ENCODE measurements at regions not wholly inside any gene's neighbourhood (a gene's known extent, or its start where the extent isn't known, plus 50 kb on each side); places are given as distances from the start of the nearest gene placed in this dataset.

- DNase-seq (ENCODE audit: low read depth, low spot score), result no peak
- Histone ChIP-seq H3K27ac (no peak overlapping the region), H3K9ac (ENCODE audit: insufficient read length) (no peak overlapping the region), H3K4me3 (no peak overlapping the region), H3K36me3 (ENCODE audit: insufficient read depth, low read length) (no peaks in the 10 kb centered on the region), H3K9me3 (ENCODE audit: low read depth, low read length) (no peaks in the 10 kb centered on the region)
- TF ChIP-seq POLR2AphosphoS5 (IDR thresholded peaks at IDR 0.05; ENCODE audit: borderline replicate concordance, low read depth, low read length) (no peak), EZH2 (IDR thresholded peaks at IDR 0.05) (no peak), FOXP2 (optimal IDR thresholded peaks at IDR 0.05; ENCODE audit: control extremely low read depth, extremely low read length, insufficient read depth) (no peak)
Measured at GRCh38 chr12:39000370-39000769, 95.0 kb upstream of the CPNE8 start.

DNA sequence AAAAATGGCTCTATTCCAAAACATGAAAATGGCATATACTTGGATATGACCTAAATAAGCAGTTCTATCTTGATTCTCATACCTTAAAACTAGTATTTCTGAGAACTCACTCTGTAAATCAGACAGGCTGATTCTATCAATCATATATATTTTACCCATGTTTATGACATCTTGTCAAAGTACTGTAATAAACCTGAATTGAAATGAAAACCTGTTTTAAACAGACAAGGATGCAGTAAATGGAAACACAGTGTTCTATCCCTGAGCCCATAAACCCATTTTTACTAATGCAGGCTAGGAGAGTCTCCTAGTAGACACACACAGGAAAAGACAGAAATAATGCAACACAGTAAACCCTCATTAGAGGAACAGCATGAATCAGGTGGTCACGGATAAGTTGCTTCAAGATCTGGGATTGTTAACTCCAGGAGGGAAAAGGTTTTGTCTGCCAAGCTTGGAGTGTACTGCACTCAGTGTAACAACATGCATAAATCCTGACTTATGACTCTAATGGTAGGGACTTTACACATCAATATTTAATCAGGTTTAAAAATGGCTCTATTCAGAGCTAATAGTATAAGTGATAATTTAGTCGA, 93.6 kb upstream of the CPNE8 start:
- Histone ChIP-seq H3K27ac (no peak overlapping the region), H3K9ac (ENCODE audit: insufficient read length) (no peak overlapping the region), H3K4me3 (no peak overlapping the region), H3K36me3 (ENCODE audit: insufficient read depth, low read length) (no peaks in the 10 kb centered on the region), H3K9me3 (ENCODE audit: low read depth, low read length) (no peaks in the 10 kb centered on the region)
- DNase-seq (ENCODE audit: low read depth, low spot score), result no peak
- TF ChIP-seq FOXP2 (optimal IDR thresholded peaks at IDR 0.05; ENCODE audit: control extremely low read depth, extremely low read length, insufficient read depth), result no peak
- TF ChIP-seq POLR2AphosphoS5 (IDR thresholded peaks at IDR 0.05; ENCODE audit: borderline replicate concordance, low read depth, low read length), result no peak

- Histone ChIP-seq H3K27ac (no peak overlapping the region), H3K9ac (ENCODE audit: insufficient read length) (no peak overlapping the region), H3K4me3 (no peak overlapping the region), H3K9me3 (ENCODE audit: low read depth, low read length) (no peaks in the 10 kb centered on the region), H3K36me3 (ENCODE audit: insufficient read depth, low read length) (no peaks in the 10 kb centered on the region)
- no peak for TF ChIP-seq POLR2AphosphoS5 (IDR thresholded peaks at IDR 0.05; ENCODE audit: borderline replicate concordance, low read depth, low read length)
- no peak for TF ChIP-seq FOXP2 (optimal IDR thresholded peaks at IDR 0.05; ENCODE audit: control extremely low read depth, extremely low read length, insufficient read depth)
- no peak for TF ChIP-seq EZH2 (IDR thresholded peaks at IDR 0.05)
- DNase-seq (ENCODE audit: low read depth, low spot score), result no peak
Measured at GRCh38 chr12:38995249-38995648, 89.9 kb upstream of the CPNE8 start.

DNA sequence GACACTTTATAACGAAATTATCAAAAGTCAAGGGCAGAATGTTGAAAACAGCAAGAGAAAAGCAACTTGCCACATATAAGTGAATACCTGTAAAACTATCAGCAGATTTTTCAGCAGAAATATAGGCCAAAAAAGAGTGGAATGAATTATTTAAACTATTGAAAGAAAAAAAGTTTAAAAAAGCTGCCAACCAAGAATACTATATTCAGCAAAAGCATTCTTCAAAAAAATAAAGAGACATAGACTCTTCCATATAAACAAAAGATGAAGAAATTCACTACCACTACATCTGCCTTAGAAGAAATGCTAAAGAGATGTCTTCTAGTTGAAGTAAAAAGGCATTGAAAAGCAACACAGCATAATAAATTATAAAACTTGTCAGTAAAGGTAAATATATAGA, 80.6 kb upstream of the CPNE8 start:
- Histone ChIP-seq H3K36me3 (ENCODE audit: insufficient read depth, low read length) (no peaks in the 10 kb centered on the region), H3K9ac (ENCODE audit: insufficient read length) (no peak overlapping the region), H3K27ac (no peak overlapping the region), H3K9me3 (ENCODE audit: low read depth, low read length) (no peaks in the 10 kb centered on the region), H3K4me3 (no peak overlapping the region)
- no peak for DNase-seq (ENCODE audit: low read depth, low spot score)
- TF ChIP-seq FOXP2 (optimal IDR thresholded peaks at IDR 0.05; ENCODE audit: control extremely low read depth, extremely low read length, insufficient read depth), result no peak
- no peak for TF ChIP-seq POLR2AphosphoS5 (IDR thresholded peaks at IDR 0.05; ENCODE audit: borderline replicate concordance, low read depth, low read length)
- TF ChIP-seq EZH2 (IDR thresholded peaks at IDR 0.05), result no peak

DNA sequence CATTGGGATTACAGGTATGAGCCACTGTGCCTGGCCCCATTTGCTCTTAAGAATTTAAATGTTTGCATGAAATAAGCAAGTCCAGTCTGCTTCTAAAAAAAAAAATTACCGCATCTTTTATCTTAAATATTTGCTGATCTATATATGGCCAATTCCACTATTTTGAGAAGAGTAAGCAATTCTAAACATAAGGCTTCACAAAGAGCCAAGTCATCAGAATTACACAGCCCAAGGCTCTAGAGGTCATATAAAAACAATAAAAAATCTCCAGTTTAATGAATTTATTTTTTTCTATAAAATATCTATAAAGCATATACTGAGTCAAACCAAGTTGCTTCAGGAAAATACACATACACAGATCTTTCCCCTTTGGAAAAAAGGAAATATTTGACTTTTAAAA, 79.0 kb upstream of the CPNE8 start:
- Histone ChIP-seq H3K9me3 (ENCODE audit: low read depth, low read length) (no peaks in the 10 kb centered on the region), H3K9ac (ENCODE audit: insufficient read length) (no peak overlapping the region), H3K27ac (no peak overlapping the region), H3K4me3 (no peak overlapping the region), H3K36me3 (ENCODE audit: insufficient read depth, low read length) (no peaks in the 10 kb centered on the region)
- DNase-seq (ENCODE audit: low read depth, low spot score), result no peak
- no peak for TF ChIP-seq POLR2AphosphoS5 (IDR thresholded peaks at IDR 0.05; ENCODE audit: borderline replicate concordance, low read depth, low read length)
- no peak for TF ChIP-seq FOXP2 (optimal IDR thresholded peaks at IDR 0.05; ENCODE audit: control extremely low read depth, extremely low read length, insufficient read depth)
- TF ChIP-seq EZH2 (IDR thresholded peaks at IDR 0.05), result no peak

DNA sequence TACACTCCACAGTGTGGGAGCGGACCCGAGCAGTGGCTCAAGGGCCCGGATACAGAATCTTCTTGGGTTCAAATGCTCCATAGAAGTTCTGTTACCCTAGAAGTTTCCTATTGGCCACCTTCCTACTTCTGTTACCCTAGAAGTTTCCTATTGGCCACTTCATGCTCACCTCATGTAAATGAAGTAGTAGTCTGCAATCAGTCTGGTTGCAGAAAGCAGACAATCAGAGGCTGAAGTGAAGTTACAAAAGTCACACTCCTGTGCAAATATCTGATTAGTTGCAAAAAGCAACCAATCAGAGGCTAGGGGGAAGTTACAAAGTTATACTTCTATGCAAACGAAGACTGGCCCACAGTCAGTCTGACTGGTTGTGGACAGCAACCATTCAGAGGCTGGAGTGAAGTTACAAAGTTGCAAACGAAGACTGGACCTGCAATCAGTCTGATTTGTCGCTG, 77.8 kb upstream of the CPNE8 start:
- TF ChIP-seq FOXP2 (optimal IDR thresholded peaks at IDR 0.05; ENCODE audit: control extremely low read depth, extremely low read length, insufficient read depth) (no peak), POLR2AphosphoS5 (IDR thresholded peaks at IDR 0.05; ENCODE audit: borderline replicate concordance, low read depth, low read length) (no peak), EZH2 (IDR thresholded peaks at IDR 0.05) (no peak)
- no peaks in the 10 kb centered on the region for H3K36me3 ChIP-seq (ENCODE audit: insufficient read depth, low read length)
- no peak overlapping the region for H3K9ac ChIP-seq (ENCODE audit: insufficient read length)
- no peak overlapping the region for H3K4me3 ChIP-seq
- no peak overlapping the region for H3K27ac ChIP-seq
- DNase-seq (ENCODE audit: low read depth, low spot score), result no peak
- H3K9me3 ChIP-seq (ENCODE audit: low read depth, low read length), result no peaks in the 10 kb centered on the region

DNA sequence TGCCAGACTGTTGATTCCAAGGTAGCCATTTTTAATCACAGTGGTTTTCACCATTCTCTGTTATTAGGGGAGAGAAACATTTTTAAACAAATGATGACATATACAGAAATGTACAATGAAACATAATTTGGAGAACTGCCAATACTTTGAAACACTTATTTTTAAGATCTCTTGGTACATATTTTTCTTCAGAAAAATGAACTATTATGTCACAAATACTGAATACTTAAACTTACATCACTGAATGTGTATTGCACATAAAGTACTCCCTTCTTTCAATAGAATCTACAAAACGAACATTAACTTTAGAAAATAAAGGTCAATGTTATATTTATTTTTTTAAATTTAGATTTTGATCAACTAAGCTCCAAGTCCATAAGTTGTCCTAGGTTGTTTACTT, 71.7 kb upstream of the CPNE8 start:
- no peak for TF ChIP-seq EZH2 (IDR thresholded peaks at IDR 0.05)
- no peak for TF ChIP-seq FOXP2 (optimal IDR thresholded peaks at IDR 0.05; ENCODE audit: control extremely low read depth, extremely low read length, insufficient read depth)
- no peak for TF ChIP-seq POLR2AphosphoS5 (IDR thresholded peaks at IDR 0.05; ENCODE audit: borderline replicate concordance, low read depth, low read length)
- H3K36me3 ChIP-seq (ENCODE audit: insufficient read depth, low read length), result no peaks in the 10 kb centered on the region

DNA sequence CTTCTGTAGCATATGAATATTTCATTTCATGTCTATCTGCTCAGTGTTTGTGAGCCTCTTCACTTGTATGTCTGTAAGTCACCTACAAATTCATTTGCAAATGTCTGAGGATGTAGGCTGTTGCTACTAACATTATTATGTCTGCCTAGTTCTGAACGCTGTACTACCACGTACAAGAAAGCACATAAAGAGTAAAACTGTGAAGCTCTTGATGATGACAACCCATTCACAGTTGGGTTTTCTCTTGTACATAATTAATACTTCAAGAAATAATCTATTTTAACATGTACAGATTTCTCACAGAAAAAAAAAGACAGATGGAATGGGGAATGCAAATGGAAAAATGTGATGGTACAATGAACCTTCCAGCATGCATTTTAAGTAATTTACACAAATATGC, 64.3 kb upstream of the CPNE8 start:
- Histone ChIP-seq H3K4me3 (no peak overlapping the region), H3K36me3 (ENCODE audit: insufficient read depth, low read length) (no peaks in the 10 kb centered on the region), H3K9me3 (ENCODE audit: low read depth, low read length) (no peaks in the 10 kb centered on the region), H3K9ac (ENCODE audit: insufficient read length) (no peak overlapping the region), H3K27ac (no peak overlapping the region)
- DNase-seq (ENCODE audit: low read depth, low spot score), result no peak
- TF ChIP-seq POLR2AphosphoS5 (IDR thresholded peaks at IDR 0.05; ENCODE audit: borderline replicate concordance, low read depth, low read length), result no peak
- no peak for TF ChIP-seq EZH2 (IDR thresholded peaks at IDR 0.05)
- TF ChIP-seq FOXP2 (optimal IDR thresholded peaks at IDR 0.05; ENCODE audit: control extremely low read depth, extremely low read length, insufficient read depth), result no peak

More for the DNA sequence above, 71.7 kb upstream of the CPNE8 start:
- no peak overlapping the region for H3K4me3 ChIP-seq
- H3K27ac ChIP-seq, result no peak overlapping the region
- DNase-seq (ENCODE audit: low read depth, low spot score), result no peak
- H3K9ac ChIP-seq (ENCODE audit: insufficient read length), result no peak overlapping the region
- no peaks in the 10 kb centered on the region for H3K9me3 ChIP-seq (ENCODE audit: low read depth, low read length)

- no peak for TF ChIP-seq POLR2AphosphoS5 (IDR thresholded peaks at IDR 0.05; ENCODE audit: borderline replicate concordance, low read depth, low read length)
Measured at GRCh38 chr12:38961683-38962082, 56.3 kb upstream of the CPNE8 start.

More at GRCh38 chr12:38961683-38962082, 56.3 kb upstream of the CPNE8 start:
- Histone ChIP-seq H3K9ac (ENCODE audit: insufficient read length) (no peak overlapping the region), H3K4me3 (no peak overlapping the region), H3K36me3 (ENCODE audit: insufficient read depth, low read length) (no peaks in the 10 kb centered on the region), H3K27ac (peak overlapping the region; percentile 46; the same call in 1 of the 2 replicates), H3K9me3 (ENCODE audit: low read depth, low read length) (no peaks in the 10 kb centered on the region; the same call in 1 of the 2 replicates)
- no peak for DNase-seq (ENCODE audit: low read depth, low spot score)

All from SK-N-MC (cell line).